ENCODE measurements at regions not wholly inside any gene's neighbourhood (a gene's known extent, or its start where the extent isn't known, plus 50 kb on each side); places are given as distances from the start of the nearest gene placed in this dataset.
A peak's percentile ranks its signal among the peaks of the same experiment; 100 is the strongest.

GRCh38 chr15:70569091-70569713 is 194.2 kb downstream of the UACA start:
- no peaks in the 10 kb centered on the region for H3K9me3 ChIP-seq (ENCODE audit: control insufficient read depth in 2 of 3, insufficient read depth in 1 of 3, low read length in 3 of 3)
- H3K4me1 ChIP-seq (ENCODE audit: control insufficient read depth in 2 of 3, insufficient read depth in 2 of 3, low read depth in 1 of 3, low read length in 3 of 3), result no peaks in the 10 kb centered on the region
- intact Hi-C loops (cut with DNase I), result no loop called here
- no peak overlapping the region for H3K4me3 ChIP-seq (ENCODE audit: low read length in 3 of 3)
- no peak overlapping the region for H3K9ac ChIP-seq (ENCODE audit: low read length in 3 of 3)
- peak; percentile 37 for TF ChIP-seq CTCF (IDR thresholded peaks at IDR 0.05; ENCODE audit: borderline replicate concordance, extremely low read depth, insufficient read depth)
- H3K27me3 ChIP-seq (ENCODE audit: control insufficient read depth, insufficient read depth, low read length), result no peaks in the 10 kb centered on the region
- DNase-seq (peak in 3 of 5 donors; percentile 56 to 83 (median 76)), FAIRE-seq (no peak)
- no peak overlapping the region for H3K27ac ChIP-seq (ENCODE audit: low read depth in 2 of 2, low read length in 2 of 2)
- H3K36me3 ChIP-seq (ENCODE audit: control insufficient read depth in 2 of 3, insufficient read depth in 3 of 3, low read length in 3 of 3), result no peaks in the 10 kb centered on the region

GRCh38 chr15:70566989-70567388 is 196.4 kb downstream of the UACA start:
- no peak overlapping the region for H3K4me3 ChIP-seq (ENCODE audit: low read length in 3 of 3)
- intact Hi-C loops (cut with DNase I), result no loop called here
- H3K27ac ChIP-seq (ENCODE audit: low read depth in 2 of 2, low read length in 2 of 2), result no peak overlapping the region
- H3K9ac ChIP-seq (ENCODE audit: low read length in 3 of 3), result no peak overlapping the region
- TF ChIP-seq CTCF (IDR thresholded peaks at IDR 0.05; ENCODE audit: borderline replicate concordance, extremely low read depth, insufficient read depth), result no peak
- DNase-seq (no peak), FAIRE-seq (no peak)
- H3K36me3 ChIP-seq (ENCODE audit: control insufficient read depth in 2 of 3, insufficient read depth in 3 of 3, low read length in 3 of 3), result no peaks in the 10 kb centered on the region
- no peaks in the 10 kb centered on the region for H3K4me1 ChIP-seq (ENCODE audit: control insufficient read depth in 2 of 3, insufficient read depth in 2 of 3, low read depth in 1 of 3, low read length in 3 of 3)
- no peaks in the 10 kb centered on the region for H3K9me3 ChIP-seq (ENCODE audit: control insufficient read depth in 2 of 3, insufficient read depth in 1 of 3, low read length in 3 of 3)
- H3K27me3 ChIP-seq (ENCODE audit: control insufficient read depth, insufficient read depth, low read length), result no peaks in the 10 kb centered on the region

DNA sequence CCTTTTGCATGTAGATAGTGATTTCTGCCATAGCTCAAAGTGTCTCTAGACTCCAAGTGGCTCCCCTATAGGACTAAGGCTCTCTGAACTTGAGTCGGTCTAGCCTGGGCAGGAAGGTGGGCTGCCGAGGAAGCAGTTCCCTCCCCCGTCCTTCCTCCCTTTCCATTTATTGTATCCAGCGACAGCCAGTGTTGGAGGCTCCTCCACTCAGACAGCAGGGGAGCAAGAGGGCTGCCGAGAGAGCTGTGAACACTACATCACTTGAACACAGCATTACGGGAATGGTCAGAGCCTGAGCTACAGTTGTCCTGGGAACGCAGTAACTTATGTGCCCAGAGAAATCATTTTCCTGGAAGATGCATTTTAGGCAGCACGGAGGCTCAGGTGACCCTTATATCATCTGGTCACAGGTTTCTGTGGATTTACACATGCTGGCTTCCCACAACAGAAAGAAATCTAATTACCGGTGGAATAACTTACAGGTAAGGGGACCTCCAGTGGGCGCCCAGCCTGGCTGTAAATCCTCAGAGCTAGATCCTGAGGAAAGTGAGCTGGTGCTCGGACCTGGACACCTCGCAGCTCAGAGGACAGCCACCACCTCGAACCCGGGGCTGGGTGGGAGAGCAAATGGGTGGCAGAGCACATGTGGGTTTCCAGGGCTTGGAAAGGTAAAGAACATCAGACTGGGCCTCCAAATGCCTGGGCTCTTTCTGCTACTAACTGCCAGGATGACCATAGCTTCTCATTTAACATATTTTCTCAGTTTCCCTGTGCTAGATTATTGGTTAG is 197.1 kb downstream of the UACA start:
- H3K36me3 ChIP-seq (ENCODE audit: control insufficient read depth in 2 of 3, insufficient read depth in 3 of 3, low read length in 3 of 3), result no peaks in the 10 kb centered on the region
- H3K27me3 ChIP-seq (ENCODE audit: control insufficient read depth, insufficient read depth, low read length), result no peaks in the 10 kb centered on the region
- no peaks in the 10 kb centered on the region for H3K9me3 ChIP-seq (ENCODE audit: control insufficient read depth in 2 of 3, insufficient read depth in 1 of 3, low read length in 3 of 3)
- no peak overlapping the region for H3K27ac ChIP-seq (ENCODE audit: low read depth in 2 of 2, low read length in 2 of 2)
- no peaks in the 10 kb centered on the region for H3K4me1 ChIP-seq (ENCODE audit: control insufficient read depth in 2 of 3, insufficient read depth in 2 of 3, low read depth in 1 of 3, low read length in 3 of 3)
- H3K4me3 ChIP-seq (ENCODE audit: low read length in 3 of 3), result no peak overlapping the region
- FAIRE-seq (no peak), DNase-seq (peak in 4 of 5 donors; percentile 73 to 87 (median 82))
- intact Hi-C loops (cut with DNase I), result no loop called here
- no peak for TF ChIP-seq CTCF (IDR thresholded peaks at IDR 0.05; ENCODE audit: borderline replicate concordance, extremely low read depth, insufficient read depth)
- H3K9ac ChIP-seq (ENCODE audit: low read length in 3 of 3), result no peak overlapping the region
